ENCODE measurements at regions not wholly inside any gene's neighbourhood (a gene's known extent, or its start where the extent isn't known, plus 50 kb on each side); places are given as distances from the start of the nearest gene placed in this dataset.
"Not testable (repeated sequence)": the region's sequence is repeated elsewhere in the genome, so short reads cannot be mapped to it uniquely, and the experiment has no call there.

DNA sequence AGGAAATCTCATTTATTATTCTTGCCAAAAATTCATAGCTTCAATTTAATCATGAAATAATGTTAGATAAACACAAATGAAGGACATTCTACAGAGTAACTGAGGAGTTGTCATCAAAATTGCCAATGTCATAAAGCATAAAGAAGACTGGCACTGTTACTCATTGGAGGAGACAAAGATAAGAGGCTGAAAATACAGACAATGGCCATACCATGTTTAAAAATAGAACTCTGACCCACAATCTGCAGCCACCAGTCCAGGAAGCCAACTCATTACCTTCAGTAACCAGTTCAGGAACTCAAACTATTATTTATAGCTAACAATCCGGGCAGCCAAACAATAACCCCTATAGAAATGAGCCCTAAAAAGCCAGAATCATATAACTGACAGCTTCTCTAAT lies 795.6 kb downstream of the TENT5A start:
- Histone ChIP-seq H3K36me3 (ENCODE audit: control insufficient read depth, insufficient read depth, low read length) (no peaks in the 10 kb centered on the region), H3K4me3 (ENCODE audit: low read depth, low read length) (no peak overlapping the region), H3K27me3 (ENCODE audit: control insufficient read depth, insufficient read depth, low read length) (no peaks in the 10 kb centered on the region)
- FAIRE-seq (no peak), DNase-seq (ENCODE audit: low read depth) (no peak)
- TF ChIP-seq, protein P1, sequence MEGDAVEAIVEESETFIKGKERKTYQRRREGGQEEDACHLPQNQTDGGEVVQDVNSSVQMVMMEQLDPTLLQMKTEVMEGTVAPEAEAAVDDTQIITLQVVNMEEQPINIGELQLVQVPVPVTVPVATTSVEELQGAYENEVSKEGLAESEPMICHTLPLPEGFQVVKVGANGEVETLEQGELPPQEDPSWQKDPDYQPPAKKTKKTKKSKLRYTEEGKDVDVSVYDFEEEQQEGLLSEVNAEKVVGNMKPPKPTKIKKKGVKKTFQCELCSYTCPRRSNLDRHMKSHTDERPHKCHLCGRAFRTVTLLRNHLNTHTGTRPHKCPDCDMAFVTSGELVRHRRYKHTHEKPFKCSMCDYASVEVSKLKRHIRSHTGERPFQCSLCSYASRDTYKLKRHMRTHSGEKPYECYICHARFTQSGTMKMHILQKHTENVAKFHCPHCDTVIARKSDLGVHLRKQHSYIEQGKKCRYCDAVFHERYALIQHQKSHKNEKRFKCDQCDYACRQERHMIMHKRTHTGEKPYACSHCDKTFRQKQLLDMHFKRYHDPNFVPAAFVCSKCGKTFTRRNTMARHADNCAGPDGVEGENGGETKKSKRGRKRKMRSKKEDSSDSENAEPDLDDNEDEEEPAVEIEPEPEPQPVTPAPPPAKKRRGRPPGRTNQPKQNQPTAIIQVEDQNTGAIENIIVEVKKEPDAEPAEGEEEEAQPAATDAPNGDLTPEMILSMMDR (IDR thresholded peaks at IDR 0.05; ENCODE audit: insufficient read depth, low read length, severe bottlenecking) = no peak

DNA sequence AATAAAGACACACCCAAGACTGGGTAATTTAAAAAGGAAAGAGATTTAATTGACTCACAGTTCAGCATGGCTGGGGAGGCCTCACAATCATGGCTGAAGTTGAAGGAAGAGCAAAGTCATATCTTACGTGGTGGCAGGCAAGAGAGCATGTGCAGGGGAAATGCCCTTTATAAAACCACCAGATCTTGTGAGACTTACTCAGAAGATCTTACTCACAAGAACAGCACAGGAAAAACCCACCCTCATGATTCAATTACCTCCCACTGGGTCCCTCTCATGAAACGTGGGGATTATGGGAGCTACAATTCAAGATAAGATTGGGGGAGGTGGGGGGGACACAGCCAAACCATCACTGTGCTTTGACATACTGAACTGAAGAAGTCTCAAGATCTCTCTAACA lies 800.0 kb downstream of the TENT5A start:
- not testable (repeated sequence) for H3K4me3 ChIP-seq (ENCODE audit: low read depth, low read length); H3K27me3 ChIP-seq (ENCODE audit: control insufficient read depth, insufficient read depth, low read length); H3K36me3 ChIP-seq (ENCODE audit: control insufficient read depth, insufficient read depth, low read length); FAIRE-seq; DNase-seq (ENCODE audit: low read depth)

DNA sequence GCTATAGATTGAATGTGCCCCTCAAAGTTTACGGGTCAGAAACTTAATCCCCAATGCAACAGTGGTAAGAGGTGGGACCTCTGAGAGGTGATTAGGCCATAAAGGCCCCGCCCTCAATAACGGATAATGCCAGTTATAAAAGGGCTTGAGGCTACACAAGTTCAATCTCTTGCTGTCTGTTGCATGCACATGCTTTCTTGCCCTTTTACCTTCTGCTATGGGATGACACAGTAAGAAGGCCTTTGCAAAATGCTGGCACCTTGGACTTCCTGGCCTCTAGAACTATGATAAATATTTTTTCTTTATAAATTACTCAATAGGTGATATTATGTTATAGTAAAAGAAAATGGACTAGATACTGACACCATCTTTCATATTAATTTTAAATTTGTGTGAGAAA lies 806.1 kb downstream of the TENT5A start:
- DNase-seq (ENCODE audit: low read depth) (no peak), FAIRE-seq (no peak)
- Histone ChIP-seq H3K27me3 (ENCODE audit: control insufficient read depth, insufficient read depth, low read length) (no peaks in the 10 kb centered on the region), H3K36me3 (ENCODE audit: control insufficient read depth, insufficient read depth, low read length) (no peaks in the 10 kb centered on the region), H3K4me3 (ENCODE audit: low read depth, low read length) (no peak overlapping the region)
- TF ChIP-seq, protein P1 (IDR thresholded peaks at IDR 0.05; ENCODE audit: insufficient read depth, low read length, severe bottlenecking) = no peak

DNA sequence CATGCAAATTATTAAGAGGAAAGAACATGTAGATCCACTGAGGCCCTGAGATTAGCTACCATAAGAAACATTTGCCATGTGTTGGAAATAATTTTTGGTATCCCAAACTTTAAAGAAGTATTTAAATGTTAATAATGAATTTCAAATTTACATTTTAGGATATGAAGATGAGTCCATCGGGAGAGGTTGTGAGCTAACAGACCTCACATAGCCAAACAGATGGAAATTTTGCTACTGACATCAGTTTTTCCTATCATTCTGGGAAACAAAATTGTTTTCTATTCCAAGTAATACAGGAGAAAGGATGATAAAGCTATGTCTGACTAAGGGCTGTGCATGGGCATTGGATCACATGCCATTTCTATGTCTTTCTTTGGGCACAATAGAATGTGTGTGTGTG lies 809.6 kb downstream of the TENT5A start:
- no peaks in the 10 kb centered on the region for H3K27me3 ChIP-seq (ENCODE audit: control insufficient read depth, insufficient read depth, low read length)
- DNase-seq (ENCODE audit: low read depth) (no peak), FAIRE-seq (no peak)
- no peak overlapping the region for H3K4me3 ChIP-seq (ENCODE audit: low read depth, low read length)
- H3K36me3 ChIP-seq (ENCODE audit: control insufficient read depth, insufficient read depth, low read length) = no peaks in the 10 kb centered on the region
- TF ChIP-seq, protein P1 (IDR thresholded peaks at IDR 0.05; ENCODE audit: insufficient read depth, low read length, severe bottlenecking) = no peak

DNA sequence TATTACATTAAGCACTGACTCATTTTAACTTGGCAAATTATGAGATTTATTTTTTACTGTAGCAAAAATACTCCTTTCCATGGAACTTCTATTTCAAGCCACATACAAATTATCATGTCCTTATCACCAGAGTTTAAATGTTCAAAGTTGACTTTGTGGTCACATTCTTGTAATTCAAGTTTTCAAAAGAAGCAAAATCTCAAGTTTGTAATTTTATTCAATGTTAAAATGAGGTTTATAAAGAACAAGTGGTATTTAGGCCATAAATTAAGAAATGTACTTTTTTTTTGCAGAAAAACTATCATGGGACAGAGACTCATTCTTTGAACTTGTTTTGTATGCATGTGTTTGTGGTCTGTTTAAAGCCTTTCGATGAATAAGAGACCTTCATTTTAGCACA lies 811.5 kb downstream of the TENT5A start:
- DNase-seq (ENCODE audit: low read depth) = no peak
- TF ChIP-seq, protein P1 (IDR thresholded peaks at IDR 0.05; ENCODE audit: insufficient read depth, low read length, severe bottlenecking) = no peak
- no peak for FAIRE-seq
- Histone ChIP-seq H3K36me3 (ENCODE audit: control insufficient read depth, insufficient read depth, low read length) (no peaks in the 10 kb centered on the region), H3K27me3 (ENCODE audit: control insufficient read depth, insufficient read depth, low read length) (no peaks in the 10 kb centered on the region), H3K4me3 (ENCODE audit: low read depth, low read length) (no peak overlapping the region)

DNA sequence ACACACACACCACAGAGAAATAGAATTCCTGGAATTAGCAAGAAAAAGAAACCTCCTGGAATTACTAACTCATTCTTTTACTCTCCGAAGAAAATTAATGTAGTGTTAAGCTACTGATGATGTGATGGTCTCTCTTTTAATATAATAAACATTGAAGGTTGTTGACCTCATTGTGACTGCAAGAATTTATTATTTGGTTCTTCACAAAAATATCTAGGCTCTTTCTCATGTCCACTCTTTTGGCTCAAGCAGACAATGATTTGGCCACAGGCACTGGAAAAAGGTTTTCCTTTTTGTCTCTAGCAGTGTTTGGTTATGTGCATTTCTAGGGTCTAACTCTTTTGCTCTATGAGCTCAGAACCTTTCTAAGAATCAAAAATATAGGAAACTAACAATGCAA lies 811.9 kb downstream of the TENT5A start:
- TF ChIP-seq, protein P1 (IDR thresholded peaks at IDR 0.05; ENCODE audit: insufficient read depth, low read length, severe bottlenecking) = no peak
- no peaks in the 10 kb centered on the region for H3K36me3 ChIP-seq (ENCODE audit: control insufficient read depth, insufficient read depth, low read length)
- no peak for FAIRE-seq
- no peak overlapping the region for H3K4me3 ChIP-seq (ENCODE audit: low read depth, low read length)
- no peaks in the 10 kb centered on the region for H3K27me3 ChIP-seq (ENCODE audit: control insufficient read depth, insufficient read depth, low read length)
- no peak for DNase-seq (ENCODE audit: low read depth)
